ENCODE measurements at regions not wholly inside any gene's neighbourhood (a gene's known extent, or its start where the extent isn't known, plus 50 kb on each side); places are given as distances from the start of the nearest gene placed in this dataset.

DNA sequence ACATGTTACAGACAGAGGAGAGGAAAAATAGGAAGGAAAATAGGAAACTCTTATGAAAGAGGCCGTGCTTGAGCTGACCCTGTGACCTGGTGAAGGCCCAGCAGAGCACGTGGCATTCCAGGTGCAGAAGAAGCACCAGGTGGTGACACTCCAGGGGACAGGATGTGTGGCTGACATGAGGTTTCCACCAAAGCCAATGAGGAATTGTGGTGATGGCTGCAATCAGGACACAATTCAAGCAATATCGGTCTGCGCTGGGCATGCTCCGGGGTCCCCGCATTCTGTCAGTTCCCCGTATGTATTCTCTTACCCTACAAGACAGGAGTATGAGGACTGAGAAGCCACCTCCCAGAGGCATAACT lies 504.2 kb downstream of the EIPR1 start:
- intact Hi-C loops (cut with DNase I, micrococcal nuclease) = no loop called here
- Histone ChIP-seq H3K36me3 (ENCODE audit: low read depth) (no peaks in the 10 kb centered on the region), H3K4me3 (no peak overlapping the region), H3K9me3 (no peaks in the 10 kb centered on the region), H3K4me1 (ENCODE audit: low read depth) (no peaks in the 10 kb centered on the region)
- DNase-seq (no peak), ATAC-seq (no peak)
- TF ChIP-seq, protein P1, sequence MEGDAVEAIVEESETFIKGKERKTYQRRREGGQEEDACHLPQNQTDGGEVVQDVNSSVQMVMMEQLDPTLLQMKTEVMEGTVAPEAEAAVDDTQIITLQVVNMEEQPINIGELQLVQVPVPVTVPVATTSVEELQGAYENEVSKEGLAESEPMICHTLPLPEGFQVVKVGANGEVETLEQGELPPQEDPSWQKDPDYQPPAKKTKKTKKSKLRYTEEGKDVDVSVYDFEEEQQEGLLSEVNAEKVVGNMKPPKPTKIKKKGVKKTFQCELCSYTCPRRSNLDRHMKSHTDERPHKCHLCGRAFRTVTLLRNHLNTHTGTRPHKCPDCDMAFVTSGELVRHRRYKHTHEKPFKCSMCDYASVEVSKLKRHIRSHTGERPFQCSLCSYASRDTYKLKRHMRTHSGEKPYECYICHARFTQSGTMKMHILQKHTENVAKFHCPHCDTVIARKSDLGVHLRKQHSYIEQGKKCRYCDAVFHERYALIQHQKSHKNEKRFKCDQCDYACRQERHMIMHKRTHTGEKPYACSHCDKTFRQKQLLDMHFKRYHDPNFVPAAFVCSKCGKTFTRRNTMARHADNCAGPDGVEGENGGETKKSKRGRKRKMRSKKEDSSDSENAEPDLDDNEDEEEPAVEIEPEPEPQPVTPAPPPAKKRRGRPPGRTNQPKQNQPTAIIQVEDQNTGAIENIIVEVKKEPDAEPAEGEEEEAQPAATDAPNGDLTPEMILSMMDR (IDR thresholded peaks at IDR 0.05) = no peak

DNA sequence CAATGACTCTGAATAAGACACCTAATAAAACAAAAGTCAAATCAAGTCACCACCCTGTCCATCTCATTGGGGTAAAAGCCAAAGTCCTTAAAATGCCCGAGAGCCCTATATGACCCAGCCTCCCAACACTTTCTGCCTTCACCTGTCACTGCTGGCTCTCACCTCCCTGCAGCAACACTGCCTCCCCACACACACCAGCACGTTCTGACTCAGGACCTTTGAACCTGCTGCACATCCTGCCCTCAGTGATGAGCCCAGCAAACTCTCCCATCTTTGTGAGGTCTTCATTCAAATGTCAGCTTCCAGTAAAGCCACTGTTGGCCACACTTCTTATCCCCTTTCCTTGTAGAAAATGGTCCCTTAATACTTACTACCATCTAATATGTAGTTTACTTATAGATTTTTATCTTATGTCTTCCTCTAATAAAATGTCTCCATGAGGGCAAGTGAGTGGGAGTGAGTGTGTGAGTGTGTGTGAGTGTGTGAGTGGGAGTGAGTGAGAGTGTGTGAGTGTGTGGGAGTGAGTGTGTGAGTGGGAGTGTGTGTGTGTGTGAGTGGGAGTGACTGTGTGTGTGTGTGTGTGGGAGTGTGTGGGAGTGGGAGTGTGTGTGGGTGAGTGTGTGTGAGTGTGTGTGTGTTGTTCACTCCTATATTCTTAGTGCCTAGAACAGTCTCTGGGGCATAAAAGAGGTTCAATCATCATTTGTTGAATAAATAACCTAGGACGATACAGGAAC lies 504.7 kb downstream of the EIPR1 start:
- intact Hi-C loops (cut with DNase I, micrococcal nuclease) = no loop called here
- no peak overlapping the region for H3K4me3 ChIP-seq
- TF ChIP-seq, protein P1 (IDR thresholded peaks at IDR 0.05) = no peak
- no peaks in the 10 kb centered on the region for H3K36me3 ChIP-seq (ENCODE audit: low read depth)
- no peaks in the 10 kb centered on the region for H3K9me3 ChIP-seq
- no peak for ATAC-seq
- no peak for DNase-seq
- no peaks in the 10 kb centered on the region for H3K4me1 ChIP-seq (ENCODE audit: low read depth)

DNA sequence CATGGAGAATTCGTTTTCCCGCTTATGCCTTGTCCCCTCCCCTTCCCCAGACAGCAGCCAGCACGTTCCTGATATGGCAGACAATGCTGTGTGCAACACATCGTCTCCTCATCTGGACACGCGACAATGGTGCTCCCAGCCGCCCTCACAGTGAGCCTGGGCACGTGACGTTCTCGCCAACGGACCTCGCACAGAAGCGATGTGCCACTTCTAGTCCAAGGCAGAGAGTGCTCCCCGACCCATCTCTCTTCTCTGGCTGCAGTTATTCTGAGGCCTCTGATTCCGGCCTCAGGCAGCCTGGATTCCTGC lies 505.4 kb downstream of the EIPR1 start:
- no peaks in the 10 kb centered on the region for H3K36me3 ChIP-seq (ENCODE audit: low read depth)
- H3K9me3 ChIP-seq = no peaks in the 10 kb centered on the region
- intact Hi-C loops (cut with DNase I, micrococcal nuclease) = no loop called here
- TF ChIP-seq, protein P1 (IDR thresholded peaks at IDR 0.05) = no peak
- no peak overlapping the region for H3K4me3 ChIP-seq
- no peaks in the 10 kb centered on the region for H3K4me1 ChIP-seq (ENCODE audit: low read depth)
- DNase-seq (no peak), ATAC-seq (no peak)

GRCh38 chr2:2871480-2872308 lies 505.9 kb downstream of the EIPR1 start:
- TF ChIP-seq, protein P1 (IDR thresholded peaks at IDR 0.05) = no peak

DNA sequence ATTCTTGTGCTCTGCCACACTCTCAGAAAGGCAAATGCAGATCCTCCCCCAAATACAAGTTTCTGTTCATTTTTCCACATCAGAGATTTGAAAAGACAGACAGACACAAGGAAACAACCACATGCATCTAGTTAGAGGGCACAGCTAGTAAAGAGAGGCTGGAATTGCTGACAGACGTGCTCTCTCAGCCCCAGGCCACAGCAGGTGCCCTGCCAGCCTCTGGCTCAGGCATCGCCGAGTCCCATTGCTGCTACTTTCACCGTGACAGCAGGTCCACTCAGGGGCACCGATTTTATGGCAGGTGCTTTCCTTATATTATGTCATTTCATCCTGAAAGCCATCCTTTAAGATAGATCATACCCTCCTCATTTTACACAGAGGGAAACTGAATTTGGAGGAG lies 507.5 kb downstream of the EIPR1 start:
- intact Hi-C loops (cut with DNase I, micrococcal nuclease) = no loop called here
- no peak for DNase-seq
- no peaks in the 10 kb centered on the region for H3K9me3 ChIP-seq
- TF ChIP-seq, protein P1 (IDR thresholded peaks at IDR 0.05) = no peak
- H3K4me1 ChIP-seq (ENCODE audit: low read depth) = no peaks in the 10 kb centered on the region
- no peaks in the 10 kb centered on the region for H3K36me3 ChIP-seq (ENCODE audit: low read depth)
- no peak for ATAC-seq
- H3K4me3 ChIP-seq = no peak overlapping the region

More at GRCh38 chr2:2871480-2872308, 505.9 kb downstream of the EIPR1 start:
- DNase-seq (no peak), ATAC-seq (no peak)
- Histone ChIP-seq H3K9me3 (no peaks in the 10 kb centered on the region), H3K4me1 (ENCODE audit: low read depth) (no peaks in the 10 kb centered on the region), H3K4me3 (no peak overlapping the region), H3K36me3 (ENCODE audit: low read depth) (no peaks in the 10 kb centered on the region)
- intact Hi-C loops (cut with DNase I, micrococcal nuclease) = no loop called here

Measured in mucosa of descending colon (tissue), 3 donors.